Vagina (tissue), 2 donors: ENCODE measurements at regions not wholly inside any gene's neighbourhood (a gene's known extent, or its start where the extent isn't known, plus 50 kb on each side); places are given as distances from the start of the nearest gene placed in this dataset.

Experiments used
- POLR2A ChIP-seq, 2 donors: fragments of 450-650 bp; IDR thresholded peaks; one replicate each; pipeline ENCODE4 v1.6.1; 2017; ENCODE audit warnings: antibody characterized with exemption in 2 of 2, mild to moderate bottlenecking in 2 of 2, moderate library complexity in 2 of 2
- POLR2AphosphoS5 ChIP-seq, 2 donors: sonication (generic); formaldehyde crosslinking; IDR thresholded peaks; one replicate each; pipeline ENCODE4 v1.9.0; 2017; ENCODE audit warnings: antibody characterized with exemption in 2 of 2, mild to moderate bottlenecking in 2 of 2, low read depth in 1 of 2; ENCODE audit not compliant: insufficient read depth in 1 of 2
- TF ChIP-seq, protein P1 (sequence below), 3 experiments: fragments of 450-650 bp in 2 of 3; fragments of 200-600 bp in 1 of 3; sonication (generic) in 1 of 3; IDR thresholded peaks; one replicate each; pipeline ENCODE4 v1.5.1; 2017 to 2019; ENCODE audit warnings: antibody characterized with exemption in 3 of 3, mild to moderate bottlenecking in 2 of 3, moderate library complexity in 2 of 3

DNA sequence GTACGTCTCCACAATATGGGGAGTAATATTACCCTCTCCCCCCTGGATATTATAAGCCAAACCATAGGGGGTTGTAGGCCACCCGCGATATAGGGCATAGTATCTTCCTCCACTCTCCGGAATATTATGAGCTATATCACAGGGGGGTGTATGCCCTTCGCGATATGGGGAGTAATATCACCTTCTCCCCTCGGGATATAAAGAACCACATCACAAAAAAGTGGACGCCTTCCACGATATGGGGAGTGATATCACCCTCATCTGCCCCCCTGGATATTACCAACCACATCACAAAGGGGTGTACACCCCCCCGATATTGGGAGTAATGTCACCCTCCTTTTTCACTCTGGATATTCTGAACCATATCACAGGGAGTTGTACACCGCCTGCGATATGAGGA lies 65.5 kb upstream of the CEACAM21 start:
- TF ChIP-seq POLR2A (IDR thresholded peaks at IDR 0.05) (no peak), POLR2AphosphoS5 (IDR thresholded peaks at IDR 0.05; ENCODE audit: insufficient read depth in 1 of 2, low read depth in 1 of 2) (no peak)
- TF ChIP-seq, protein P1, sequence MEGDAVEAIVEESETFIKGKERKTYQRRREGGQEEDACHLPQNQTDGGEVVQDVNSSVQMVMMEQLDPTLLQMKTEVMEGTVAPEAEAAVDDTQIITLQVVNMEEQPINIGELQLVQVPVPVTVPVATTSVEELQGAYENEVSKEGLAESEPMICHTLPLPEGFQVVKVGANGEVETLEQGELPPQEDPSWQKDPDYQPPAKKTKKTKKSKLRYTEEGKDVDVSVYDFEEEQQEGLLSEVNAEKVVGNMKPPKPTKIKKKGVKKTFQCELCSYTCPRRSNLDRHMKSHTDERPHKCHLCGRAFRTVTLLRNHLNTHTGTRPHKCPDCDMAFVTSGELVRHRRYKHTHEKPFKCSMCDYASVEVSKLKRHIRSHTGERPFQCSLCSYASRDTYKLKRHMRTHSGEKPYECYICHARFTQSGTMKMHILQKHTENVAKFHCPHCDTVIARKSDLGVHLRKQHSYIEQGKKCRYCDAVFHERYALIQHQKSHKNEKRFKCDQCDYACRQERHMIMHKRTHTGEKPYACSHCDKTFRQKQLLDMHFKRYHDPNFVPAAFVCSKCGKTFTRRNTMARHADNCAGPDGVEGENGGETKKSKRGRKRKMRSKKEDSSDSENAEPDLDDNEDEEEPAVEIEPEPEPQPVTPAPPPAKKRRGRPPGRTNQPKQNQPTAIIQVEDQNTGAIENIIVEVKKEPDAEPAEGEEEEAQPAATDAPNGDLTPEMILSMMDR (IDR thresholded peaks at IDR 0.05): no peak
